SIG-M5 (cell line): ENCODE measurements at regions not wholly inside any gene's neighbourhood (a gene's known extent, or its start where the extent isn't known, plus 50 kb on each side); places are given as distances from the start of the nearest gene placed in this dataset.

Source experiments
- DNase-seq: peaks from one replicate; lab custom pipeline; 2025; lab: John Stamatoyannopoulos, UW

GRCh38 chr15:98202256-98202655 is 241.8 kb downstream of the ARRDC4 start:
- no peak for DNase-seq

GRCh38 chr15:98203872-98204660 is 243.6 kb downstream of the ARRDC4 start:
- DNase-seq, result no peak

- DNase-seq, result no peak
Observed at GRCh38 chr15:98207928-98208327, 247.4 kb downstream of the ARRDC4 start.

GRCh38 chr15:98213346-98213979 is 253.0 kb downstream of the ARRDC4 start:
- no peak for DNase-seq

GRCh38 chr15:98216166-98216565 is 255.7 kb downstream of the ARRDC4 start:
- DNase-seq, result no peak

GRCh38 chr15:98217356-98217755 is 256.9 kb downstream of the ARRDC4 start:
- no peak for DNase-seq

- DNase-seq, result no peak
Observed at GRCh38 chr15:98221144-98221543, 260.6 kb downstream of the ARRDC4 start.

GRCh38 chr15:98221577-98221976 is 261.1 kb downstream of the ARRDC4 start:
- no peak for DNase-seq

- DNase-seq, result no peak
Observed at GRCh38 chr15:98226149-98226548, 265.6 kb downstream of the ARRDC4 start.

- DNase-seq, result no peak
Observed at GRCh38 chr15:98226578-98226977, 266.1 kb downstream of the ARRDC4 start.

- DNase-seq, result no peak
Observed at GRCh38 chr15:98228846-98229245, 268.3 kb downstream of the ARRDC4 start.

GRCh38 chr15:98230975-98231374 is 270.5 kb downstream of the ARRDC4 start:
- DNase-seq, result no peak

GRCh38 chr15:98231696-98232440 is 271.4 kb downstream of the ARRDC4 start:
- no peak for DNase-seq

- no peak for DNase-seq
Observed at GRCh38 chr15:98232761-98233160, 272.3 kb downstream of the ARRDC4 start.

- DNase-seq, result no peak
Observed at GRCh38 chr15:98233873-98234272, 273.4 kb downstream of the ARRDC4 start.

- no peak for DNase-seq
Observed at GRCh38 chr15:98240303-98240702, 279.8 kb downstream of the ARRDC4 start.

GRCh38 chr15:98241032-98241554 is 280.6 kb downstream of the ARRDC4 start:
- no peak for DNase-seq

GRCh38 chr15:98257290-98257689 is 296.8 kb downstream of the ARRDC4 start:
- DNase-seq, result no peak

GRCh38 chr15:98263787-98264186 is 303.3 kb downstream of the ARRDC4 start:
- DNase-seq, result no peak

- no peak for DNase-seq
Observed at GRCh38 chr15:98266295-98266694, 305.8 kb downstream of the ARRDC4 start.

- no peak for DNase-seq
Observed at GRCh38 chr15:98268163-98268562, 307.7 kb downstream of the ARRDC4 start.

GRCh38 chr15:98272625-98273024 is 312.1 kb downstream of the ARRDC4 start:
- no peak for DNase-seq

GRCh38 chr15:98276018-98276417 is 315.5 kb downstream of the ARRDC4 start:
- DNase-seq, result no peak
